OCI-LY1 (cell line): ENCODE measurements at regions not wholly inside any gene's neighbourhood (a gene's known extent, or its start where the extent isn't known, plus 50 kb on each side); places are given as distances from the start of the nearest gene placed in this dataset.

ENCODE experiments used
- H2AFZ ChIP-seq: fragments of 200-600 bp; sonication (generic), shearing (Covaris generic); 2 replicates; pipeline ENCODE4 v1.6.0; 2014; ENCODE audit warnings: antibody characterized with exemption, mild to moderate bottlenecking, low read length
- H3F3A ChIP-seq: fragments of 200-600 bp; sonication (generic), shearing (Covaris generic); 2 replicates; pipeline ENCODE4 v1.6.0; 2014; ENCODE audit warnings: mild to moderate bottlenecking, antibody characterized with exemption, low read length, moderate library complexity; ENCODE audit not compliant: insufficient read depth
- H3K27ac ChIP-seq: fragments of 200-600 bp; sonication (generic); 2 replicates; pipeline ENCODE4 v1.5.1; 2014; ENCODE audit warnings: low read length, mixed run types, mild to moderate bottlenecking, low read depth; ENCODE audit not compliant: poor library complexity, severe bottlenecking
- H3K27me3 ChIP-seq: fragments of 200-600 bp; sonication (generic); 2 replicates; pipeline ENCODE4 v1.6.0; 2014; ENCODE audit warnings: antibody characterized with exemption, mild to moderate bottlenecking, low read length, moderate library complexity; ENCODE audit not compliant: insufficient read depth
- H3K36me3 ChIP-seq: fragments of 200-600 bp; sonication (generic); 2 replicates; pipeline ENCODE4 v1.6.1; 2014; ENCODE audit warnings: mild to moderate bottlenecking, antibody characterized with exemption, low read length, moderate library complexity, mixed read lengths; ENCODE audit not compliant: insufficient read depth
- H3K4me1 ChIP-seq: fragments of 200-600 bp; sonication (generic); 2 replicates; pipeline ENCODE4 v1.5.1; 2014; ENCODE audit warnings: mild to moderate bottlenecking, low read length, moderate library complexity; ENCODE audit not compliant: insufficient read depth, severe bottlenecking
- H3K4me2 ChIP-seq: fragments of 200-600 bp; sonication (generic), shearing (Covaris generic); 2 replicates; pipeline ENCODE4 v1.6.1; 2014; ENCODE audit warnings: low read length
- H3K4me3 ChIP-seq: fragments of 200-600 bp; sonication (generic); 2 replicates; pipeline ENCODE4 v1.5.1; 2014; ENCODE audit warnings: low read length, low read depth, mild to moderate bottlenecking, mixed read lengths; ENCODE audit not compliant: poor library complexity, severe bottlenecking
- H3K79me2 ChIP-seq: fragments of 200-600 bp; shearing (Covaris generic); 2 replicates; pipeline ENCODE4 v1.6.1; 2016; ENCODE audit warnings: mixed run types, low read length, mixed read lengths; ENCODE audit not compliant: insufficient read depth
- H3K9ac ChIP-seq: fragments of 200-600 bp; sonication (generic), shearing (Covaris generic); 2 replicates; pipeline ENCODE4 v1.6.1; 2014; ENCODE audit warnings: mild to moderate bottlenecking, low read length, mixed read lengths
- H3K9me2 ChIP-seq: fragments of 200-600 bp; sonication (generic), shearing (Covaris generic); 2 replicates; pipeline ENCODE4 v1.6.1; 2014; ENCODE audit warnings: low read depth, mild to moderate bottlenecking, low read length, mixed read lengths
- H3K9me3 ChIP-seq: fragments of 200-600 bp; shearing (Covaris generic); 2 replicates; pipeline ENCODE4 v1.6.1; 2014; ENCODE audit warnings: low read length, mixed read lengths
- H4K20me1 ChIP-seq: fragments of 200-600 bp; sonication (generic), shearing (Covaris generic); 2 replicates; pipeline ENCODE4 v1.6.0; 2016; ENCODE audit warnings: mild to moderate bottlenecking, low read length; ENCODE audit not compliant: insufficient read depth
- EZH2 ChIP-seq: fragments of 200-600 bp; sonication (generic), shearing (Covaris generic); IDR thresholded peaks from 2 replicates; pipeline ENCODE4 v1.8.0; 2017; ENCODE audit warnings: borderline replicate concordance, mixed run types, mild to moderate bottlenecking, antibody characterized with exemption, low read length, moderate library complexity, mixed read lengths
- TF ChIP-seq, protein P1 (sequence below): fragments of 200-600 bp; sonication (generic), shearing (Covaris generic); IDR thresholded peaks from 2 replicates; pipeline ENCODE4 v1.5.1; 2017; ENCODE audit warnings: mild to moderate bottlenecking, antibody characterized with exemption, low read length, moderate library complexity, mixed read lengths

DNA sequence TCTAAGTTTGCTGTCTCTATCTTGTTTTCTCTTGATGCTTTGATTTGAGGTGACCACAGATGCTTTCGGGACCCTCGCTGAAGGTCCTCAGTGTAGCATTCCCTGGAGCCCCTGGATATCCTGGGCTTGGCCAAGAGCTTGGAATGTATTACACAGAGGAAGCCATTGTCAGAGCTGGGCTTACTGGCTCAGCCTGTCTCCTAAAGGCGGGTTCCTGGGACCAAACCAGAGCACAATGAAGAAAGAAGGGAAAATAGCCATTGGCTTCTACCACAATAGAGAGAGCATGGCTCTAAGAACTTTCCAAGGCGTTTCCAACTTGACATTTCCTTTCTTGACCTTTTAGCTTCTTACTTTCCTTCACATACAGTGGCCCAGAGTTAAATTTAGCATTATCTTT is 229.3 kb downstream of the HS3ST3A1 start:
- H3K4me2 ChIP-seq, result no peak overlapping the region

DNA sequence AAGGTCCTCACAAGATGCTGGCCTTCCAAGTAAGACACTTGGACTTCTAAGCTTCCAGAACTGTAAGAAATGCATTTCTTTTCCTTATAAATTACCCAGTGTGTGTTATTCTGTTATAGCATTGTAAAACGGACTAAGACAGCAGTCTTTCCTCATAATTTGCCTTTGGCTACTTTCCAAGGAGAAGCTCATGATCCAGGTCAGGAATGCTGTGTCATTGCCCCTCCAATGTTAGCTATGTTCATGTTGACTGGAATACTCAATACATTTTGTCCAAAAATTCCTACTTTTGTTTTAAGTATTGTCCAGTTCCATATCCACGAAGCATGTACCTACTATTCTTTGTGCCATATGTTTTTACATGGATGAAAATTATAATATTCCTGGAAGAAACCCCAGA is 234.6 kb downstream of the HS3ST3A1 start:
- H3K9ac ChIP-seq, result no peak overlapping the region
- no peaks in the 10 kb centered on the region for H3K9me2 ChIP-seq
- no peaks in the 10 kb centered on the region for H4K20me1 ChIP-seq
- H3K79me2 ChIP-seq, result no peaks in the 10 kb centered on the region
- H3K9me3 ChIP-seq, result no peaks in the 10 kb centered on the region
- no peak for TF ChIP-seq EZH2
- TF ChIP-seq, protein P1, sequence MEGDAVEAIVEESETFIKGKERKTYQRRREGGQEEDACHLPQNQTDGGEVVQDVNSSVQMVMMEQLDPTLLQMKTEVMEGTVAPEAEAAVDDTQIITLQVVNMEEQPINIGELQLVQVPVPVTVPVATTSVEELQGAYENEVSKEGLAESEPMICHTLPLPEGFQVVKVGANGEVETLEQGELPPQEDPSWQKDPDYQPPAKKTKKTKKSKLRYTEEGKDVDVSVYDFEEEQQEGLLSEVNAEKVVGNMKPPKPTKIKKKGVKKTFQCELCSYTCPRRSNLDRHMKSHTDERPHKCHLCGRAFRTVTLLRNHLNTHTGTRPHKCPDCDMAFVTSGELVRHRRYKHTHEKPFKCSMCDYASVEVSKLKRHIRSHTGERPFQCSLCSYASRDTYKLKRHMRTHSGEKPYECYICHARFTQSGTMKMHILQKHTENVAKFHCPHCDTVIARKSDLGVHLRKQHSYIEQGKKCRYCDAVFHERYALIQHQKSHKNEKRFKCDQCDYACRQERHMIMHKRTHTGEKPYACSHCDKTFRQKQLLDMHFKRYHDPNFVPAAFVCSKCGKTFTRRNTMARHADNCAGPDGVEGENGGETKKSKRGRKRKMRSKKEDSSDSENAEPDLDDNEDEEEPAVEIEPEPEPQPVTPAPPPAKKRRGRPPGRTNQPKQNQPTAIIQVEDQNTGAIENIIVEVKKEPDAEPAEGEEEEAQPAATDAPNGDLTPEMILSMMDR, result no peak
- no peaks in the 10 kb centered on the region for H3K27me3 ChIP-seq
- no peaks in the 10 kb centered on the region for H3K4me1 ChIP-seq
- H3K4me3 ChIP-seq, result no peak overlapping the region
- H3K4me2 ChIP-seq, result no peak overlapping the region
- no peaks in the 10 kb centered on the region for H3F3A ChIP-seq
- no peak overlapping the region for H2AFZ ChIP-seq
- no peak overlapping the region for H3K27ac ChIP-seq
- H3K36me3 ChIP-seq, result no peaks in the 10 kb centered on the region

More for the DNA sequence above, 229.3 kb downstream of the HS3ST3A1 start:
- Histone ChIP-seq H3K9ac (no peak overlapping the region), H3K79me2 (no peaks in the 10 kb centered on the region), H4K20me1 (no peaks in the 10 kb centered on the region), H3K27ac (no peak overlapping the region), H3K4me3 (no peak overlapping the region), H3K27me3 (no peaks in the 10 kb centered on the region), H2AFZ (no peak overlapping the region), H3F3A (no peaks in the 10 kb centered on the region), H3K4me1 (no peaks in the 10 kb centered on the region), H3K36me3 (no peaks in the 10 kb centered on the region), H3K9me2 (no peaks in the 10 kb centered on the region), H3K9me3 (no peaks in the 10 kb centered on the region)
- TF ChIP-seq, protein P1, result no peak
- TF ChIP-seq EZH2, result no peak

DNA sequence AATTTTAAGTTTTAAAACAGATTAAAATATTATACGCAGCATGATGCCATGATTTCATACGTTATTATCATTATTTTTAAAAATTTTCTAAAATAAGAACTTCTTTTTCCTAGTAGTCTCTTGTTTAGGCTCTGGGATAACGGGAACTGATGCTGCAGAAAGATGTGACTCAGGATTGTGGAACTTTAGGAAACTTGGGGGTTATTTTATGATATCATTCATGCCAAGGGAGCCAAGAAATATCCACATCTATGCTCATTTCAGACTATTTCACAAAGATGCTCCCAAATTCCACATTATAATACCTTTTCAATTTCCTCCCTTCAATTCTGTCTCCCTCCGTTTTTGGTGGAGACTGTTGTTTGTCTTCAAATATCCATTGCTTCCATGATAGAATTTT is 236.4 kb downstream of the HS3ST3A1 start:
- H3K9ac ChIP-seq, result no peak overlapping the region

More for the DNA sequence above, 236.4 kb downstream of the HS3ST3A1 start:
- TF ChIP-seq, protein P1, result no peak
- no peak for TF ChIP-seq EZH2
- no peaks in the 10 kb centered on the region for H3K9me3 ChIP-seq
- no peaks in the 10 kb centered on the region for H4K20me1 ChIP-seq
- H3K36me3 ChIP-seq, result no peaks in the 10 kb centered on the region
- no peak overlapping the region for H3K4me3 ChIP-seq
- no peak overlapping the region for H3K27ac ChIP-seq
- H3K79me2 ChIP-seq, result no peaks in the 10 kb centered on the region
- H3K4me1 ChIP-seq, result no peaks in the 10 kb centered on the region
- no peak overlapping the region for H3K4me2 ChIP-seq
- no peak overlapping the region for H2AFZ ChIP-seq
- no peaks in the 10 kb centered on the region for H3K9me2 ChIP-seq
- no peaks in the 10 kb centered on the region for H3K27me3 ChIP-seq
- no peaks in the 10 kb centered on the region for H3F3A ChIP-seq
